H9 (cell line): ENCODE measurements at regions not wholly inside any gene's neighbourhood (a gene's known extent, or its start where the extent isn't known, plus 50 kb on each side); places are given as distances from the start of the nearest gene placed in this dataset.

Experiments
- DNase-seq: peaks from one replicate; pipeline ENCODE4 v3.0.0-alpha.2; 2017
- H2AFZ ChIP-seq: one replicate; pipeline ENCODE4 v1.6.1; 2013; ENCODE audit warnings: mild to moderate bottlenecking, low read length, control low read depth, moderate library complexity
- H2AK5ac ChIP-seq: 2 replicates; pipeline ENCODE4 v1.6.1; 2013; ENCODE audit warnings: low read length, control low read depth, mixed read lengths; ENCODE audit not compliant: insufficient read length
- H2BK120ac ChIP-seq: one replicate; pipeline ENCODE4 v1.6.1; 2013; ENCODE audit warnings: low read depth, mild to moderate bottlenecking, low read length, control low read depth, inconsistent platforms; ENCODE audit not compliant: poor library complexity, severe bottlenecking
- H2BK12ac ChIP-seq: 2 replicates; pipeline ENCODE4 v1.6.1; 2013; ENCODE audit warnings: low read length, control low read depth, mixed read lengths, low read depth; ENCODE audit not compliant: insufficient read length
- H2BK15ac ChIP-seq: 2 replicates; pipeline ENCODE4 v1.6.1; 2013; ENCODE audit warnings: low read depth, low read length, control low read depth
- H2BK20ac ChIP-seq: one replicate; pipeline ENCODE4 v1.6.1; 2013; ENCODE audit warnings: low read depth, mild to moderate bottlenecking, low read length, control low read depth, inconsistent platforms; ENCODE audit not compliant: poor library complexity, severe bottlenecking
- H2BK5ac ChIP-seq: 2 replicates; pipeline ENCODE4 v1.6.1; 2013; ENCODE audit warnings: low read length, control low read depth, mixed read lengths; ENCODE audit not compliant: insufficient read length
- H3K14ac ChIP-seq: 2 replicates; pipeline ENCODE4 v1.6.1; 2013; ENCODE audit warnings: low read length, control low read depth; ENCODE audit not compliant: insufficient read depth
- H3K18ac ChIP-seq: 2 replicates; pipeline ENCODE4 v1.6.1; 2013; ENCODE audit warnings: low read depth, mild to moderate bottlenecking, mixed read lengths, low read length, control low read depth; ENCODE audit not compliant: insufficient read length
- H3K23ac ChIP-seq: 2 replicates; pipeline ENCODE4 v1.6.1; 2013; ENCODE audit warnings: low read length, control low read depth, mixed read lengths, low read depth; ENCODE audit not compliant: insufficient read length
- H3K23me2 ChIP-seq: 2 replicates; pipeline ENCODE4 v1.6.1; 2013; ENCODE audit warnings: low read depth, mild to moderate bottlenecking, mixed read lengths, low read length, control low read depth; ENCODE audit not compliant: insufficient read length, poor library complexity, severe bottlenecking
- H3K27ac ChIP-seq: 2 replicates; pipeline ENCODE4 v1.5.1; 2013; ENCODE audit warnings: low read length, control low read depth, mixed read lengths, low read depth; ENCODE audit not compliant: insufficient read length
- H3K27me3 ChIP-seq: 2 replicates; pipeline ENCODE4 v1.6.1; 2013; ENCODE audit warnings: low read length, control low read depth, inconsistent platforms; ENCODE audit not compliant: insufficient read depth
- H3K4ac ChIP-seq: 2 replicates; pipeline ENCODE4 v1.6.1; 2013; ENCODE audit warnings: low read depth, mild to moderate bottlenecking, control low read depth, inconsistent platforms, low read length, moderate library complexity
- H3K4me1 ChIP-seq: 2 replicates; pipeline ENCODE4 v1.6.1; 2013; ENCODE audit warnings: low read length, control low read depth, inconsistent platforms; ENCODE audit not compliant: insufficient read depth
- H3K4me2 ChIP-seq: 2 replicates; pipeline ENCODE4 v1.6.1; 2013; ENCODE audit warnings: low read length, control low read depth, mixed read lengths; ENCODE audit not compliant: insufficient read length, insufficient read depth
- H3K56ac ChIP-seq: 2 replicates; pipeline ENCODE4 v1.6.1; 2013; ENCODE audit warnings: low read depth, mild to moderate bottlenecking, mixed read lengths, low read length, control low read depth; ENCODE audit not compliant: insufficient read length
- H3K79me1 ChIP-seq: 2 replicates; pipeline ENCODE4 v1.6.1; 2013; ENCODE audit warnings: low read depth, mild to moderate bottlenecking, moderate library complexity, low read length, control low read depth, inconsistent platforms; ENCODE audit not compliant: insufficient read depth, poor library complexity, severe bottlenecking
- H3K79me2 ChIP-seq: 2 replicates; pipeline ENCODE4 v1.6.1; 2013; ENCODE audit warnings: low read length, control low read depth, inconsistent platforms; ENCODE audit not compliant: insufficient read depth
- H3K9ac ChIP-seq: 2 replicates; pipeline ENCODE4 v1.6.1; 2013; ENCODE audit warnings: low read length, control low read depth, mixed read lengths; ENCODE audit not compliant: insufficient read length; ENCODE audit errors: extremely low read depth
- H3K9me3 ChIP-seq: one replicate; pipeline ENCODE4 v1.6.1; 2013; ENCODE audit warnings: low read depth, low read length, inconsistent platforms; ENCODE audit not compliant: control insufficient read depth
- H3T11ph ChIP-seq: one replicate; pipeline ENCODE4 v1.6.1; 2013; ENCODE audit warnings: mild to moderate bottlenecking, low read length, control low read depth, inconsistent platforms
- H4K20me1 ChIP-seq: one replicate; pipeline ENCODE4 v1.6.1; 2013; ENCODE audit not compliant: control insufficient read depth, insufficient read length, insufficient read depth
- H4K5ac ChIP-seq: 2 replicates; pipeline ENCODE4 v1.6.1; 2013; ENCODE audit warnings: low read depth, mild to moderate bottlenecking, mixed read lengths, low read length, control low read depth; ENCODE audit not compliant: insufficient read length
- H4K8ac ChIP-seq: replicated peaks from 2 replicates; pipeline ENCODE4 v1.6.1; 2013; ENCODE audit warnings: low read length, control low read depth, mixed read lengths, low read depth; ENCODE audit not compliant: insufficient read length
- H4K91ac ChIP-seq: 2 replicates; pipeline ENCODE4 v1.6.1; 2013; ENCODE audit warnings: low read depth, mild to moderate bottlenecking, moderate library complexity, mixed read lengths, low read length, control low read depth; ENCODE audit not compliant: insufficient read length
- H3K27ac Mint-ChIP-seq, 3 experiments: 2 replicates in 2 of 3; 3 replicates in 1 of 3; pipeline ENCODE4 v1.8.0; 2020 to 2021; ENCODE audit warnings: mixed read lengths in 3 of 3, mild to moderate bottlenecking in 1 of 3, moderate library complexity in 1 of 3
- H3K27me3 Mint-ChIP-seq: 2 replicates; pipeline ENCODE4 v1.8.0; 2021; ENCODE audit warnings: low read depth, mild to moderate bottlenecking, moderate library complexity, mixed read lengths
- H3K36me3 Mint-ChIP-seq, 3 experiments: 2 replicates in 2 of 3; 3 replicates in 1 of 3; pipeline ENCODE4 v1.8.0; 2020 to 2021; ENCODE audit warnings: low read depth in 3 of 3, mixed read lengths in 3 of 3; ENCODE audit not compliant: insufficient read depth in 1 of 3
- H3K4me1 Mint-ChIP-seq, 2 experiments: 2 replicates each; pipeline ENCODE4 v1.8.0; 2020; ENCODE audit warnings: mixed read lengths in 2 of 2
- H3K4me3 Mint-ChIP-seq, 2 experiments: 2 replicates in 1 of 2; 3 replicates in 1 of 2; pipeline ENCODE4 v1.8.0; 2020 to 2021; ENCODE audit warnings: mild to moderate bottlenecking in 2 of 2, mixed read lengths in 2 of 2, moderate library complexity in 1 of 2
- H3K9me3 Mint-ChIP-seq, 2 experiments: 2 replicates in 1 of 2; 3 replicates in 1 of 2; pipeline ENCODE4 v1.8.0; 2020; ENCODE audit warnings: mild to moderate bottlenecking in 2 of 2, mixed read lengths in 2 of 2, moderate library complexity in 1 of 2
- WGBS: extraction: QIAGEN DNeasy Blood & Tissue Kit; methylation state at CpG from one replicate; pipeline ENCODE4 v1.1.7; 2013; ENCODE audit warnings: missing lambda C conversion rate, low lambda C conversion rate, mixed read lengths; ENCODE audit not compliant: insufficient read length; ENCODE audit errors: extremely low coverage; 5-methylcytosine and 5-hydroxymethylcytosine counted together
- TF ChIP-seq, protein P1 (sequence below): fragments of 200-600 bp; sonication (generic); conservative IDR thresholded peaks from 3 replicates; pipeline ENCODE4 v1.8.0; 2021; ENCODE audit warnings: antibody characterized with exemption, mild to moderate bottlenecking

- Histone ChIP-seq H3K4me1 (no peaks in the 10 kb centered on the region), H3K27me3 (no peaks in the 10 kb centered on the region), H4K91ac (no peak overlapping the region), H3K9me3 (no peaks in the 10 kb centered on the region), H4K8ac (no peak overlapping the region), H3K4me2 (no peak overlapping the region), H2BK120ac (no peak overlapping the region), H3K79me1 (no peaks in the 10 kb centered on the region), H2BK15ac (no peak overlapping the region), H4K20me1 (no peaks in the 10 kb centered on the region), H2AK5ac (no peak overlapping the region), H2BK12ac (no peak overlapping the region), H3K23ac (no peak overlapping the region), H3K23me2 (no peaks in the 10 kb centered on the region), H3K9ac (no peak overlapping the region), H3T11ph (no peak overlapping the region), H3K4ac (no peak overlapping the region), H2BK5ac (no peak overlapping the region), H3K18ac (no peak overlapping the region), H3K56ac (no peak overlapping the region), H3K14ac (no peak overlapping the region), H3K27ac (no peak overlapping the region), H2AFZ (no peak overlapping the region), H3K79me2 (no peaks in the 10 kb centered on the region), H2BK20ac (no peak overlapping the region), H4K5ac (no peak overlapping the region)
- WGBS = no CpG with 5 or more reads among the region's 3 CpGs
- no peaks in the 10 kb centered on the region for H3K27me3 Mint-ChIP-seq
- H3K36me3 Mint-ChIP-seq = no peaks in the 10 kb centered on the region
- no peak for DNase-seq
- no peak overlapping the region for H3K27ac Mint-ChIP-seq
- H3K4me3 Mint-ChIP-seq = no peak overlapping the region
- H3K4me1 Mint-ChIP-seq = no peaks in the 10 kb centered on the region
- no peaks in the 10 kb centered on the region for H3K9me3 Mint-ChIP-seq
- TF ChIP-seq, protein P1, sequence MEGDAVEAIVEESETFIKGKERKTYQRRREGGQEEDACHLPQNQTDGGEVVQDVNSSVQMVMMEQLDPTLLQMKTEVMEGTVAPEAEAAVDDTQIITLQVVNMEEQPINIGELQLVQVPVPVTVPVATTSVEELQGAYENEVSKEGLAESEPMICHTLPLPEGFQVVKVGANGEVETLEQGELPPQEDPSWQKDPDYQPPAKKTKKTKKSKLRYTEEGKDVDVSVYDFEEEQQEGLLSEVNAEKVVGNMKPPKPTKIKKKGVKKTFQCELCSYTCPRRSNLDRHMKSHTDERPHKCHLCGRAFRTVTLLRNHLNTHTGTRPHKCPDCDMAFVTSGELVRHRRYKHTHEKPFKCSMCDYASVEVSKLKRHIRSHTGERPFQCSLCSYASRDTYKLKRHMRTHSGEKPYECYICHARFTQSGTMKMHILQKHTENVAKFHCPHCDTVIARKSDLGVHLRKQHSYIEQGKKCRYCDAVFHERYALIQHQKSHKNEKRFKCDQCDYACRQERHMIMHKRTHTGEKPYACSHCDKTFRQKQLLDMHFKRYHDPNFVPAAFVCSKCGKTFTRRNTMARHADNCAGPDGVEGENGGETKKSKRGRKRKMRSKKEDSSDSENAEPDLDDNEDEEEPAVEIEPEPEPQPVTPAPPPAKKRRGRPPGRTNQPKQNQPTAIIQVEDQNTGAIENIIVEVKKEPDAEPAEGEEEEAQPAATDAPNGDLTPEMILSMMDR = no peak
These were observed 132.7 kb upstream of the TCF21 start for GRCh38 chr6:133756078-133756695.
